IMR-90 (cell line): ENCODE measurements at regions not wholly inside any gene's neighbourhood (a gene's known extent, or its start where the extent isn't known, plus 50 kb on each side); places are given as distances from the start of the nearest gene placed in this dataset.

Experiments
- ATAC-seq: fragments of 200-7000 bp; cut with Tn5 transposase; 2 replicates; pipeline ENCODE4 v1.9.1; 2020; ENCODE audit warnings: low read depth, mild to moderate bottlenecking, moderate library complexity
- BruUV-seq: library from RNA; stranded (reverse); fragments of 400-500 nt; replicated peaks from 2 replicates; lab custom pipeline; 2021; lab: Mats Ljungman, UMichigan
- CTCF ChIA-PET: fragments of 300-600 bp; formaldehyde crosslinking; extraction: SDS; loops from one replicate; lab custom pipeline; 2021; ENCODE audit warnings: antibody characterized with exemption; lab: Yijun Ruan, JAX
- POLR2A ChIA-PET: fragments of 300-600 bp; sonication (Branson Sonifier 250); formaldehyde crosslinking; loops from one replicate; lab custom pipeline; 2022; ENCODE audit warnings: antibody characterized with exemption; ENCODE audit not compliant: unreplicated experiment; lab: Charles Lee
- DNase-seq: peaks from one replicate; pipeline ENCODE4 v3.0.0; 2013
- H2AFZ ChIP-seq: replicated peaks from 2 replicates; pipeline ENCODE3; 2013; ENCODE audit warnings: low read length, mild to moderate bottlenecking; ENCODE audit not compliant: poor library complexity
- H2AK5ac ChIP-seq: 2 replicates; pipeline ENCODE4 v1.6.1; 2013; ENCODE audit warnings: low read depth, low read length, inconsistent platforms
- H2AK9ac ChIP-seq: replicated peaks from 2 replicates; pipeline ENCODE3; 2013; ENCODE audit warnings: mild to moderate bottlenecking, low read depth, low read length, moderate library complexity; ENCODE audit not compliant: poor library complexity
- H2BK120ac ChIP-seq: 2 replicates; pipeline ENCODE4 v1.6.1; 2013; ENCODE audit warnings: low read depth, low read length, inconsistent platforms
- H2BK15ac ChIP-seq: 3 replicates; pipeline ENCODE4 v1.6.1; 2013; ENCODE audit warnings: low read depth, low read length, inconsistent platforms
- H2BK20ac ChIP-seq: 2 replicates; pipeline ENCODE4 v1.6.1; 2013; ENCODE audit warnings: low read depth, mild to moderate bottlenecking, inconsistent platforms, low read length, moderate library complexity
- H2BK5ac ChIP-seq: 2 replicates; pipeline ENCODE4 v1.6.1; 2013; ENCODE audit warnings: mild to moderate bottlenecking, low read depth, low read length, inconsistent platforms; ENCODE audit not compliant: poor library complexity, severe bottlenecking
- H3K14ac ChIP-seq: replicated peaks from 2 replicates; pipeline ENCODE4 v1.6.1; 2013; ENCODE audit warnings: low read depth, low read length, inconsistent platforms
- H3K18ac ChIP-seq: 2 replicates; pipeline ENCODE4 v1.6.1; 2013; ENCODE audit warnings: low read depth, low read length, control low read depth
- H3K23ac ChIP-seq: 2 replicates; pipeline ENCODE4 v1.6.1; 2013; ENCODE audit warnings: low read depth, low read length, inconsistent platforms
- H3K27ac ChIP-seq: 2 replicates; pipeline ENCODE4 v1.5.1; 2013; ENCODE audit warnings: mild to moderate bottlenecking, control low read depth, low read length; ENCODE audit not compliant: insufficient read depth
- H3K27me3 ChIP-seq: 2 replicates; pipeline ENCODE4 v1.6.1; 2013; ENCODE audit warnings: low read length; ENCODE audit not compliant: control insufficient read depth, insufficient read depth
- H3K36me3 ChIP-seq: 2 replicates; pipeline ENCODE4 v1.6.1; 2013; ENCODE audit warnings: low read length, mixed read lengths; ENCODE audit not compliant: control insufficient read depth, insufficient read depth
- H3K4ac ChIP-seq: 2 replicates; pipeline ENCODE4 v1.6.1; 2013; ENCODE audit warnings: low read depth, low read length, inconsistent platforms
- H3K4me1 ChIP-seq: 2 replicates; pipeline ENCODE4 v1.6.1; 2013; ENCODE audit warnings: low read length, mixed read lengths; ENCODE audit not compliant: control insufficient read depth, insufficient read depth
- H3K4me2 ChIP-seq: 2 replicates; pipeline ENCODE4 v1.6.1; 2013; ENCODE audit warnings: low read depth, mild to moderate bottlenecking, control low read depth, low read length, moderate library complexity
- H3K4me3 ChIP-seq: 2 replicates; pipeline ENCODE4 v1.5.1; 2013; ENCODE audit warnings: low read depth, mild to moderate bottlenecking, control low read depth, low read length, moderate library complexity; ENCODE audit not compliant: insufficient read depth
- H3K56ac ChIP-seq: 2 replicates; pipeline ENCODE4 v1.6.1; 2013; ENCODE audit warnings: low read length, inconsistent platforms; ENCODE audit not compliant: insufficient read depth; ENCODE audit errors: extremely low read depth
- H3K79me1 ChIP-seq, 2 experiments: 2 replicates each; pipeline ENCODE4 v1.6.1; 2013; ENCODE audit warnings: low read length in 2 of 2, inconsistent platforms in 1 of 2, low read depth in 1 of 2
- H3K9ac ChIP-seq: 2 replicates; pipeline ENCODE4 v1.6.1; 2013; ENCODE audit warnings: low read depth, low read length, control low read depth
- H3K9me1 ChIP-seq: 2 replicates; pipeline ENCODE4 v1.6.1; 2013; ENCODE audit warnings: low read length, inconsistent platforms; ENCODE audit not compliant: insufficient read depth
- H3K9me3 ChIP-seq: 2 replicates; pipeline ENCODE4 v1.6.1; 2013; ENCODE audit warnings: low read length; ENCODE audit not compliant: control insufficient read depth, insufficient read depth
- H4K20me1 ChIP-seq: 2 replicates; pipeline ENCODE4 v1.6.1; 2013; ENCODE audit warnings: low read length, inconsistent platforms; ENCODE audit not compliant: insufficient read depth
- H4K5ac ChIP-seq: 2 replicates; pipeline ENCODE4 v1.6.1; 2013; ENCODE audit warnings: mild to moderate bottlenecking, low read depth, low read length, control low read depth
- H4K8ac ChIP-seq, 2 experiments: 2 replicates each; pipeline ENCODE4 v1.6.1; 2013; ENCODE audit warnings: low read depth in 2 of 2, low read length in 2 of 2, control low read depth in 1 of 2, inconsistent platforms in 1 of 2
- H4K91ac ChIP-seq: 2 replicates; pipeline ENCODE4 v1.6.1; 2013; ENCODE audit warnings: low read depth, low read length, inconsistent platforms; ENCODE audit not compliant: insufficient read depth
- MXI1 ChIP-seq: IDR thresholded peaks from 2 replicates; pipeline ENCODE4 v1.6.1; 2012; ENCODE audit warnings: low read depth, mild to moderate bottlenecking, low read length, moderate library complexity, borderline replicate concordance
- POLR2A ChIP-seq: IDR thresholded peaks from 2 replicates; pipeline ENCODE4 v1.6.1; 2012; ENCODE audit warnings: mild to moderate bottlenecking, low read depth, low read length
- RCOR1 ChIP-seq: IDR thresholded peaks from 2 replicates; pipeline ENCODE4 v1.6.1; 2012; ENCODE audit warnings: mild to moderate bottlenecking, low read length, improper control_type of control experiment; ENCODE audit not compliant: insufficient replicate concordance
- WGBS, 2 experiments: methylation state at CpG; one replicate each; pipeline versions ENCODE4 v1.1.5 to v1.1.7; 2013; ENCODE audit warnings: missing lambda C conversion rate in 2 of 2; ENCODE audit not compliant: insufficient read length in 1 of 2; ENCODE audit errors: extremely low coverage in 2 of 2; 5-methylcytosine and 5-hydroxymethylcytosine counted together
- dilution Hi-C: fragments of 300-500 bp; cut with HindIII; formaldehyde crosslinking; loops from one replicate; pipeline ENCODE4 v1.14.3; 2018; ENCODE audit warnings: low sequenced_read_pairs; ENCODE audit not compliant: unreplicated experiment
- in situ Hi-C: fragments of 300-500 bp; cut with MboI; formaldehyde crosslinking; loops from 3 replicates; pipeline ENCODE4 v1.14.3; 2019; ENCODE audit warnings: low sequenced_read_pairs, inconsistent platforms, mixed read lengths
- intact Hi-C: fragments of 100-400 bp; cut with micrococcal nuclease; formaldehyde crosslinking; loops from 2 replicates; pipeline ENCODE4 v1.10.0; 2022

- Histone ChIP-seq H3K27ac (no peak overlapping the region), H4K8ac (peak overlapping the region in 1 of 2 experiments; percentile 26; a peak in 1 of 4 replicates), H3K4me2 (0 out of 2 replicates have a peak overlapping the region, but pooled peaks have one; percentile 27), H4K20me1 (no peaks in the 10 kb centered on the region), H4K91ac (no peak overlapping the region), H2BK15ac (peak overlapping the region; percentile 44; the same call in 1 of the 3 replicates), H3K56ac (no peak overlapping the region; the same call in 1 of the 2 replicates), H3K9me3 (peaks cover 3% of the 10 kb centered on the region; the same call in 1 of the 2 replicates), H3K9me1 (no peaks in the 10 kb centered on the region; the same call in 1 of the 2 replicates), H2BK20ac (peak overlapping the region; percentile 66; the same call in 1 of the 2 replicates), H2AK9ac (no peak overlapping the region), H3K14ac (peak overlapping the region; percentile 55), H3K79me1 (no peaks in the 10 kb centered on the region), H3K4ac (peak overlapping the region; percentile 78), H3K9ac (no peak overlapping the region), H4K5ac (0 out of 2 replicates have a peak overlapping the region, but pooled peaks have one; percentile 84), H2BK5ac (no peak overlapping the region), H3K18ac (peak overlapping the region; percentile 64; the same call in 1 of the 2 replicates), H3K36me3 (no peaks in the 10 kb centered on the region), H2AK5ac (peak overlapping the region; percentile 17; the same call in 1 of the 2 replicates), H3K4me3 (no peak overlapping the region), H2AFZ (peak overlapping the region; percentile 54), H3K4me1 (peaks cover 2% of the 10 kb centered on the region; the same call in 1 of the 2 replicates), H3K27me3 (no peaks in the 10 kb centered on the region), H2BK120ac (peak overlapping the region; percentile 47), H3K23ac (0 out of 2 replicates have a peak overlapping the region, but pooled peaks have one; percentile 7)
- no peak for TF ChIP-seq MXI1
- TF ChIP-seq POLR2A, result no peak
- TF ChIP-seq RCOR1, result no peak
- BruUV-seq, result no TSS peak
- ChIA-PET CTCF (interaction anchor here (0.6 to 1.1 kb wide), 3 partner anchors 29 to 272 kb away, joined by 3 read pairs; no protein-coding TSS in a partner anchor), POLR2A (no interaction called here)
- dilution Hi-C loops (no loop called here), in situ Hi-C loops (no loop called here), intact Hi-C loops (loop anchor here (2.0 kb wide), 1 partner anchor 15 kb away; no protein-coding TSS in a partner anchor)
- DNase-seq, result no peak
- ATAC-seq, result no peak; the same call in 1 of the 2 replicates
- WGBS, 2 experiments, result no CpG with 5 or more reads among the region's 3 CpGs
Measured at GRCh38 chr3:178246004-178246403, 290.2 kb upstream of the KCNMB2 start.
